IPS-11a (cell line): ENCODE measurements at regions not wholly inside any gene's neighbourhood (a gene's known extent, or its start where the extent isn't known, plus 50 kb on each side); places are given as distances from the start of the nearest gene placed in this dataset.

Experiments used
- H3K4me3 ChIP-seq: one replicate; pipeline ENCODE4 v1.5.1; 2013; ENCODE audit warnings: low read depth, low read length, control low read depth

DNA sequence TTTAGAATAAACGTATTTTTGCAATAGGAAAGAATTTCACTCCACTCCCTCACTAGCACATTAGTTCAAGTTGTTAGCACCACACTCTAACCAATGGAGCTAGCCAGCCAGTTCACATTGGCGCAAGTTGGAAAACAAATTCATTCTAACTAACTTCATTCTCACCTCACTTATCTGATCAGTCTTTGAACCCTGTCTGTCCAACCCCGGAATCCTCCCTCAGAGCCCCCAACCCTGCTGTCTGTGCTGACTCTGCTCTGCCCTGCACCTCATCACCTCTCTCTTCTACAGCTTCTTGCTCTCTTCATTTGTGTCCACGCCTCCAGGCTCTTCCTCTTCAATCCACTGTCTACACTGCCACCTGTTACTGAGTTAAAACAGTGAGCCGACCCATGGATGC is 356.5 kb downstream of the IRS1 start:
- no peak overlapping the region for H3K4me3 ChIP-seq

DNA sequence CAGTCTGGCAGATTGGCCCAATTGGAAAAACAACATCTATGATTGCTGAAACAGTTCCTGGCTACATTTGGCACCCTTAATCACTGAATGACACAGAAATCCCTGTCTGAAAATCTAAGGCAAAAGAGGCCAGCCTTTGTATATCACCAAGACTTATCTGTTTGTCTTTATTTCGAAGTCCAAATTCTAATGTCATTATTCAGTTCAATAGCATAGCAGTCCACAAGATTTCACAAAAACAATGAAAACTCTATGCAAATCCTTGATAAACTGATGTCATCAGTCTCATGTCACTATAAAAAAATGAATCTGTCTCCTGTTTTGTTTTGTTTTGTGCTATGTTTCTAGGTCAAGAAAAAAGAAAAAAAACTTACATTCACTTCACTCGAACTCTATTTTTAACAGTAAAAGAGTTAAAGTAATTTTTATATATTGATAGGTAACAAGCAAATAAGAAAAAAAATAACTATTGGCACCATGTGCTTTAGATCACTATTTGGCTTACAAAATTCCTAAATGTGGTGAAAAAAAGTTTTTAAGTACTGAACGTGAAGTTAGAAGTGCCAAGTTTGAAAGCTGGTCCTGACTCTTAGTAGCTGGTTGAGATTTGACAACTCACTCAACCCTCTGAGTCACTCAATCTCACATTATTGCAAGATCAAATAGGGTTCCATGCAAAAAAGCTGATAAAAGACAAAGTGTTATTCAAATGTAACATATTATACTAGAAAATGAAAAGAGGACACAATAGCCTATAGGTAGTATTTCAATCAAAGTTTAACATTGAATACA is 359.3 kb downstream of the IRS1 start:
- H3K4me3 ChIP-seq: no peak overlapping the region

DNA sequence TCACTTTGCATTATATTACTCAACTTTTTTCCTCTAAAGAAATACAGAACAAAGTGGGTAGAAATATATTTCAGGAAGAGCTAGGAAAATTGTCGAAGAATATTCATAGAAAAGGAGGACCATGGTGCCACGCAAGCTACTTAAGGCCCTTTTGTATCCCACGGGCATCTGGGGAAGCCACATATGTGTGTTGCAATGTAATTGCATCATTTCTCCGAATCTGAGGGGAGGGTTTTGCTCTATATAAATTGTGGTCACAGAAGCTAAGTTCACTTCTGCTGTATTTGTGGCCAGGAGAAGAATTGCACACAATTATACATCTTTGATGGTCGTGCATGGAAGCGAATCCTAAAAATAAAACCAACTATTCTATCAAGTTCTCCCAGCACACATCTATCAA is 360.3 kb downstream of the IRS1 start:
- no peak overlapping the region for H3K4me3 ChIP-seq

DNA sequence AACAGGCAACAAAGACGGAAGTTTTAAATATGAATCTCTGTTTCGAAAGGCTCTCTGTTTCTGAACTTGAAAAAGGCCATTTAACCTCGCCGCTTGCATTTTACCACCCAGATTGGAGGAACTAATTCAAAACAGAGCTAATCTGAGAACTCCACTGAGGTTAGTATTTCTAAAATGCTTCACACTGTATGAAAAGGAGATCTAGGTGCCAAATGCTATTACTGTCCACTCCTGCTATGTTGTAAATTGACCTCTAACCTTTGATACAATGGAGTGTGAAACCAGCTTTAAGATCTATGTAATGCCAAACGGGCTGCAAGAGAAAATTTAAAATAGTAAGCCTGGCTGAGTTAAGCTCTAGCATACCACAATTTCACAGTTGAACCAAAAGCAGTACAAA is 364.5 kb downstream of the IRS1 start:
- no peak overlapping the region for H3K4me3 ChIP-seq

DNA sequence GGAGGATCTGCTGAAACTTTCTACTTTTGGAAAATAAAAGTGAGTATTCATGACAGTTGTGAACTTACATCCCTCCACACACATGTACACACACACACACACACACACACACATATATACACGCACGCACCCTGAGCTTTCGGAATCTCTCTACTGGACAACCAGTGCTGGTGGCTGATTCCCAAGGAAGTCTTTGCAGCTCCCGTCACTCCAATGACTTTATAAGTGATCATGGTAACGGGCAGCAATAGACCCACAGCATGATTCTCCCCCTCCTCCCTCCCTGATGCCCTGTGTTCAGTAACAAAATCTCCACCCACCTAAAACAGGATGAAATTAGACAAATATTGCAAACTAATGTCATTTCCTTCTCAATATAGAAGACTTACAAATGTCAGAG is 364.9 kb downstream of the IRS1 start:
- H3K4me3 ChIP-seq: no peak overlapping the region

DNA sequence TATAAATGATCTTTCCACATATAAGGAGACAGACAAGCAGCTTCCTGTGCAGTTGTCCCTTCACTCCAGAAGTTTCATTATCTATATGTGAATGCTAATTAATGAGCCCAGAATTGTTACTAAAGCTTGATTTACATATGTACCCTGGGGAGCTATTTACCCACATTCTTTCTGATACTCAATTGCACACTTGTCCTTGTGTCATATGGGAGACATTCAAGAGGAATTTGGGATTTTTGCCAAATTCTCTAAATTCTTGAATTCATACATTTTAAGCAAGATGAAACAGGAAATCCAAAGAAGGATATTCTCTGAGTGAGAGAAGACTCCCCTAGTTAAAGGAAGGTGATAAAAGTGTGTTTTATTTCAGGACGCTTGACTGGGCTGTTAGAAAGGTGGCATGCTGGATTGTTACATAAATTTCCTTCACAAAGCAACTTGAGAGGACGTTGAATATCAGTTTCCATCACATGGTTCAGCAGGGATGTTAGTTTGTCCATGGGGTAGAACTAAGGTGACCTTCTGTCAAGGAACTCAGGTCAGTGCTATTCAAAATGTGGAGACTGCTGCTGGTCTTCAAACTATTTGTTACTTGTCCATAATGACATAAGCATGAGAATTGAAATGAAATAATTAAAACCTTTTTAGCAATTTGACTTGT is 368.2 kb downstream of the IRS1 start:
- no peak overlapping the region for H3K4me3 ChIP-seq

DNA sequence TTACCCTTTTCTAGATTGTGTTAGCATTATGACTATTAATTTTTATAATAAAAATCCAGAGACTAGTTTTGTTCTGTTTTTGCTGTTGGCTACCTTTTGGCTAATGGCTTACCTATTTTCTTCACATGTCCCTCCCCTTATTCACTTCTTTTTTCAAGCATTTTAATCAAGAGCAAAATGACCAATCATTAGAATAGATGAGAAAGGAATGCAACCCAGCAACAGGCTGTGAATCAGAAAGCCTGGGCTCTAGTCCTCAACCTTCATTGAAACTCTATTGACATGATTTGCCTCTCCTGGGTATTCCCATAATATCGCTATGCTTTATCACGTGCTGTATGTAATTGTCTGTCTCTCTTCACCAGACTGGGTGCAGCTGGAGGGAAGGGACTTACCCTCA is 370.1 kb downstream of the IRS1 start:
- no peak overlapping the region for H3K4me3 ChIP-seq

DNA sequence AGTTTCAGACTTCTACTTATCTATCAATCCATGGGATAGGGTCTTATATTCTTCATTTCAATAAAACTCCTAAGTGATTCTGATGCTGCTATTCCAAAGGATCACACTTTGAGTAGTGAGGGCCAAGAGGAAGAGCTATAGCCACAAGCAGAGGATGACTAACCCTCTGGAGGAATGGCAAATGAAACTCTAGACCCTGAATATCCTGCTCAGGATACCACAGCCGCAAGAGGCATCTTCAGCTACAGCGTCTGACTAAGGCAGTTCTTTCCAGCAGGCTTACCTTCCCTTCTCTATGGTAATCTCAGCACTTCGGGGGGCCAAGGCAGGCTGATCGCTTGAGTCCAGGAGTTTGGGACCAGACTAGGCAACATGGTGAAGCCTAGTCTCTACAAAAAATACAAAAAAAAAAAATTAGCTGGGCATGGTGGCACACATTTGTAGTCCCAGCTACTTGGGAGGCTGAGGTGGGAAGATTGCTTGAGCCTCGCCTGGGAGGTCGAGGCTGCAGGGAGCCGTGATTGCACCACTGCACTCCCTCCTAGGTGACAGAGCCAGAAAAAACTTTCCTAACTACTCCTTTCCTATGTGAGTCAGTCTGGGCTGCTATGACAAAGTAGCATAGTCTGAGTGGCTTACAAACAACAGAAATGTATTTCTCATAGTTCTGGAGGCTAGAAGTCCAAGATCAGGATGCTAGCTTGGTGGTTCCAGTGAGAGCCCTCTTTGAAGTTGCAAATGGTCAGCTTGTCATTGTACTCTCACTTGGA is 371.9 kb downstream of the IRS1 start:
- no peak overlapping the region for H3K4me3 ChIP-seq

DNA sequence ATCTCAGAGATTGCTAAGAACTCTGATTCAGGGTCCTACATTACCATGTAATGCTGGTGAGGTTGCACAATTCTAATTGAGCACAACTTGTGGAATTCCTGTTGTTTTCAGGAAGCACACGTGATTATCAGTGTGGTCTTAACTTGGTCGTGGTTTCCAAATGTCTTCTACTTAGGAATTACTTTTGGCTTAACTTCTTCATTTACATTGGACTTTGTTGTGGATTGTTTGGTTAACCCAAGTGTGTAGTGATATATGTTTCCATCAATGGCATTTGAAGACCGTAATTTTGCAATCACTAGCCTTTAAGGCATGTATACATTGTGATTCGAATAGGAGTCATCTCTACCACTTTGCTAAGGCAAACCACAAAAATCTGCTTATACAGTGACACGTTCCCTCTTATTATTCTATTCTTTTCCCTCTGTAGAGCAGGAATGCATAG is 373.3 kb downstream of the IRS1 start:
- H3K4me3 ChIP-seq: no peak overlapping the region

DNA sequence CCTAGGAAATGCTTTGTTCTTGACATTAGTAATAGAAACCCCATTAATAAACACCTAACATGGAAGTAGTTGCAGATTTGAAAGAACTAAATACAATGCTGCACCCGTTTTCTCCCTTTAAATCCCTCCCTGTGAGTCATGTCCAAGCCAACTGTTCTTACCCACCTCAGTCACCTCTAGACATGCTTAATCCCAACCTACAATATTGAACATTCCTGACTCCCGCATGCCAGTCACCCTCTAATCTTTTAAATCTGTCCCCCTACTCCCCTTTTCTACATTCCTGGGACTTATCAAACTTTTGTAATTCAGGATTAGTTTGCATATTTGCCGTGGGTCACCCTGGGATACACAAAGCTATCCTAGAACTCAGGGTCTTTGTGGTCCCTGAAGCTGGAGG is 374.6 kb downstream of the IRS1 start:
- no peak overlapping the region for H3K4me3 ChIP-seq

DNA sequence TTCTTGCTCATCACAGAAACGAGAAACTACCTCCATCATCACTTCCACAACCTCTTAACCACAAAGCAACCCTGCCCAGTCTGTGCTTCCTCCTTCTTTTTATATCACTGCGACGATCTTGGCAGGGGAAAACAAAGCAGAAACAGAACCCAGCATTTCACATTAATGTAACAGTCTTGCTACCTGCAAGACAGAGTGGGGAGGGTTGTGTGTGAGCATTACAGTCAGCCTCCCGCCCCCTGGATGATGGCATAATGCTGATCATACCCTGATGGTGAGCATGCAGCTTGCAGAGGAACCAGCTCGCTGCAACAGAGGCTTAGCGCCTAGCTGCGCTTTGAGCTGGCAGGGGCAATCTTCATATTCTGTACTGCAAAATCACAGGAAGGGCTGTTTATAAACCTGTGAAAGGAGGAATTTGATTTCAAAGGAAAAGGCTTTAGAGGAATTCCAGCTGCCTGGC is 376.1 kb downstream of the IRS1 start:
- H3K4me3 ChIP-seq: no peak overlapping the region

DNA sequence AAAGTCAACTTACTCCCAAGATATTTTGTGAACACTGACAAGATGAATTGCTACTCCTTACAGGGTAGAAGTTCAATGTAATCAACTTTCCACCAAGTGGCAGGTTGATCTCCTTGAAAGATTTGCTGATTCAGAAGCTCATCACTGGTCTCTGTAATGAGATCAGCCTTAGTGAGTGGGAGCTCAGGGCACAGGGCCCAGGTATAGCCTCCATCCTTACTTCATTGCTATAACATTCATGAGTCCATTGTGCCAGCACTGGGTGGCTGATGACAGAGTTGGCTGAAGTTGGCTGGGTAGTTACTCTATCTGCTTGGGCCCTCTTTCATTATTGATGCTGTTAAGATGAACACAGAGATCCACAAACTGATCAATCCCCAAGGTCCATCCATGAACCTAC is 379.0 kb downstream of the IRS1 start:
- H3K4me3 ChIP-seq: no peak overlapping the region

DNA sequence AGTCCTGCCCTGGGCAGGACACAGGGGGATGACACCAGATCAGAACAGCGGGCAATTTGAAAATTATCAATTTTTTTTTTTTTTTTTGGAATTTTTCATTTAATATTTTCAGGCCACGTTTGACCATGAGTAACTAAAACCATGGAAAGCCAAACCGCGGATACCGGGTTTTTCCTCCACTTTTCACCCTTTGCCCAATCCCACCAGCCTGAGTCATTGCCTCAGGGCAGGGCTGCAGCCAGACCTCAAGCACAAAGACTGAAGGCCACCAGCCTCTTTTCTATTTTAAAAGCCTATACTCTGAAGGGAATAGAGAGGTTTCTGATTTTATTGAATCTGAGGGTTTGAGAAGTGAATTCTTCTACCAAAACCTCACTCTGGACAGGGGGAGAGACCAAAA is 381.1 kb downstream of the IRS1 start:
- no peak overlapping the region for H3K4me3 ChIP-seq

DNA sequence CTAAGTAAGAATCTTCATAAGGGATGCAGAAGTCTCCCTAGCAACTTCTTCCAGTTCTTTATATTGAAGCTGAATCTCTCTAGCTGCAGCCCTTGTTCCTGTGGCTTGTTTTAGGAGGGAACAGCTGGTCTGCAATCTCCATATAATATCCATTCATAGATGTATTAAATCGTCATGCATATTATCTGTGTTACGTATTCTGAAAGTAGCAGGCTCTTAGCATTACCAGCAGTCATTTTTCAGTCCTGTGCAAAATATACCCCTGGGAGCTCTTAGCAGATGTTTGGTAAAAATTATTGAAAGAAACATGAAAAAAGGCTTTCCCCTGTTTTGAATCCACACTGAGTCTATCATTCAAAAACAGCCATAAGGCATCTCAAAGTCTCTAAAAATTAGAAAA is 385.3 kb downstream of the IRS1 start:
- no peak overlapping the region for H3K4me3 ChIP-seq

DNA sequence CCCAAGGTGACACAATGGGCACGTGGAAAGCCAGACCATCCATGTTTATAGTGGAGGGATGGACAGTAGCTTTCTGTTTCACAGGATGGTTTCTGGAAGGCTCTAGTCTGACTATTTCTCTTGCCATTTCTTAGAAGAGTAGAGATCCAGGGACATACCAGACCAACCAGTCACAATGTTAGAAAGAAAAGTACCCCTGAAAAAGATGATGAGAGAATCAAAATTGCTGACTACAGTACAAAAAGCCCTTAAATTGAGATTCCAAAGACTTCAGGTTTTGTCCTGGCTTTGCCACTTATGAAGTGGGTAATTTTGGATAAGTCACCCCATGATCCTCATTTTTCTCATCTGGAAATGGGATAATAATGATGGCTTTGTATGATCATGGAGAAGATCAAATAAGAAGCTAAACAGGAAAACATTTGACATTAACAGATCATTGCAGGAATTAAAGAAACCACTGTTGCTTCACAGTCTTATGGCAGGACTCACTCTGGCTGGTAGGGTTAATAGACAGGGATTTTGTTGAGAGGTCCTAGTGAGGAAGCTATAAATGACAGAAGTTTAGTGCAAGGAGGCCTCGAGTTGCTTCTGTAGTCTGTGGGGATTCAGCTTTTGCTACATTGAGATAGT is 386.0 kb downstream of the IRS1 start:
- H3K4me3 ChIP-seq: no peak overlapping the region

DNA sequence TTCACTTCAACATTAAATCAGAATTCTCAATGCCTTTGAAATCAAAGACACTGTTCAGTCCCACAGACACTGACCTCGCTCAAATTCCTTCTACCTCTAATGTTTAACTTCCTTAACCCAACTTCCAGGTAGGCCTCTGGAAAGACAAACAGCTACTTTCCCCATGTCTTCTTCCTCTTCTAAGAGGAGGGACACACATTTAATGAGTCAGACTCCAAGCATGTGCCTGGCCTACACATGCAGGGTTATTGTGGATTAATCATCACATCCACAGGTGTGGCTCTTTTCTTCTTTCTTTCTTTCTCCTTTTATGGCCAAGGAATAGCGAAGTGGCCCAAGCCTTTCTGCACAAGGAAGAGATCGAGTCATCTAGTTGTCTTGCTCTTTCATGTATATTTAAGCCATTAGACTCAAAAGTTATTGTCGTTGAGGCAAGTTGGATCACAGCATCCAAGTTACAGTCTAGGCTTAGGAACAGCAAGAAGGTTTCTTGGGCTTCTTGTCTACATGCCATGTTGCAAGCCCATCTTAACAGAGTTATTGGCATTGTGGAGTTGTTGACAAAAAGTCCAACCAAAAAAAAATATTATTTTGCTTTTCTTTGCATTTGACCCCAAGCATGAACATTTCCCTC is 387.8 kb downstream of the IRS1 start:
- no peak overlapping the region for H3K4me3 ChIP-seq

DNA sequence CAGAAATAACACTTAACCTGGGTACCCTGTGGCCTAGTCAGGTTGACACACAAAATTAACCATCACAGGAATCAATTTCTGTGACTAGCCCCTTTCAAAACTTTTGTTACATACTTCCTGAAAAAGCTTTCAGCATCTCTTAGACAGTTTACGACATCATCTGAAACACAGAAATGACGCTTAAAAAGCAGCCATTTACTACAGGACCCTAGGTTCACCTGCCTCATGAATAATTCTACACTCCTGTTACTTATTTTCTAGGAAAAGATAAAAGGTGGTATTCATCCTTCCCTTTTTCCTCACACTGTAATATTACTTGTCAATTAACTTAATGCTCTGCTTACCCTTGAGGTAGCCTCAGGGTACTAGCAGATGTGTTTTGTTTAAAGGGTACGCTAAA is 388.4 kb downstream of the IRS1 start:
- no peak overlapping the region for H3K4me3 ChIP-seq

DNA sequence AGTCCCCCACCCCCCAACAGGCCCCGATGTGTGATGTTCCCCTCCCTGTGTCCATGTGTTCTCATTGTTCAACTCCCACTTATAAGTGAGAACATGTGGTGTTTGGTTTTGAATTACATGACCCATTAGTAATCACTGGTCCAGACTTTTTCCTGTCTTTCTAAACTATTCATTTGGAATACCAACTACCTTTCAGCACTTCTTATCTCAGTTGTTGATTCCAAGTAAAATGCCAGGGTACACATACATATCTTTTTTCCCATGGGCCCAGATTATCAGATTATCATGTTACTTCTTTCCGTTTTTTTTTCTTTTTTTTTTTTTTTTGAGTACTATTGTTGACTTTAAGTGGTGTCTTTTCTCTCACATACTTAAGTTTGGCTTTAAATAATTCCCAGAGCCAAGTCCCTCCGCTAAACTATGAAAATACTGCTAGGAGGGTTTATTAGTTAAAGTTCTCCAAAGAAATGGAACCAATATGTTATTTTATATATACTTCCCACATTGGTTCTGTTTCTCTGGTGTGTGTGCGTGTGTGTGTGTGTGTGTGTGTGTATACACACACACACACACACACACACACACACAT is 389.3 kb downstream of the IRS1 start:
- H3K4me3 ChIP-seq: no peak overlapping the region

DNA sequence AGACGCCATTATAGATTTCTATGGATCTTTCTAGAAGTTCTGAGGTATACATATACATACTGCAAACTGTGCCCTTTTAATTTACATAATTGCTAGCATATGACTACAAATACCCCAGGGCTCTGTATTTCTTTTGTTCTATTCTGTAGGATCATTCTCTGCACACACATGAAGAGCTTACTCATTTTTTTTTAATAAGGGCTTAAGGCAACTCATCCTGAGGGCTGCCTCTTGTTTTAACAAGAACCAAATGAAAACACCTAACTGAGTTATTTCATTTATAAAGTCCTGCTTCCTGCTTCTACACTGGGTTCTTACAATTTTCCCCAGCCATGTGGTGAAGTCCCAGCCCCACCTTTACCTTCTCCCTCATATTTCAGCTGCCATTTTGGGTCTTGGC is 390.5 kb downstream of the IRS1 start:
- no peak overlapping the region for H3K4me3 ChIP-seq

DNA sequence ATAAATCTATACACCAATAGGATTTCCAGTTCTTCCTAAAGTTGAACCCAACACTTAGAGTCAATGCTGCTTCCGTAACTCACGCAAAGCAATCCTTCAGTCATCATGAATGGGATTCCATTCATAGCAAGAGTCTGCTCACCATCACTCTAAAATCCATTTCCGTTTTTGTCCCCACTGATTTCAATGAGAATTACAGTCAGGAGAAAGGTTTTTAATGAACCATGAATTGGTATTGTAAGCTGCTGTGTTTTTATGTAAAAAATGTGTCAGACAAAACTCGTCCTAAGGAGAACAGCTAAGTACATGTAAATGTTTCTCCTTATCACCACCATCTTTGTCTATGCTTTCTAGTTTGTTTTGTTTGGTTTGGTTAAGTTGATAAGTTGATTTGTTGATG is 391.5 kb downstream of the IRS1 start:
- no peak overlapping the region for H3K4me3 ChIP-seq

DNA sequence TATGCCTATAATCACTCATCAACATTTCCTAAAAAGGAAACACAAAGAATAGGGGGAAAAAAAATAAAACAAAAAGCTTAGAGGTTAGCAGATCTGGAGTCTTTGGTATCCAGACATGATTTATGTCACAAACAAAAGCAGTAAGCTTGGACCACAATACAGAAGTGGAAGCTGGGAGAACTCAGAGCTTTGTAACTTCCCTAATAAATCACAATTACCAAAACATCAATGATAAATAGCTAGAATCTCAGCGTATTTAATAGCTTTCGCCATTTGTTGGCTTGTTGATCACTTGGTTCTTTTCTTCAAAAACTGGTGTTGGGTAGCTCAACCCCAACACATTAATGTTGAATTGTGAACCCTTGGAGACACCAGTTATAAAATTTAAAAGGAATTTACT is 392.5 kb downstream of the IRS1 start:
- no peak overlapping the region for H3K4me3 ChIP-seq
